K562 (cell line): ENCODE measurements at regions not wholly inside any gene's neighbourhood (a gene's known extent, or its start where the extent isn't known, plus 50 kb on each side); places are given as distances from the start of the nearest gene placed in this dataset.

Source experiments
- CTCF ChIP-seq, 3 experiments: IDR thresholded peaks in 2 of 3; conservative IDR thresholded peaks in 1 of 3; 2 replicates each; pipeline ENCODE4 v1.5.1; 2011 to 2012; ENCODE audit warnings: low read length in 3 of 3, mild to moderate bottlenecking in 3 of 3, control low read depth in 2 of 3, improper control_type of control experiment in 1 of 3, inconsistent platforms in 1 of 3, low read depth in 1 of 3, mixed read lengths in 1 of 3, moderate library complexity in 1 of 3; ENCODE audit not compliant: insufficient read depth in 2 of 3
- KLF13 ChIP-seq: fragments of 450-650 bp; IDR thresholded peaks from 2 replicates; pipeline ENCODE4 v1.6.1; 2016; ENCODE audit warnings: missing genetic modification characterization, low read depth, mild to moderate bottlenecking, missing compliant biosample characterization, moderate library complexity, borderline replicate concordance
- NFATC3 ChIP-seq: fragments of 450-650 bp; IDR thresholded peaks from 2 replicates; pipeline ENCODE4 v1.6.1; 2017; ENCODE audit warnings: mild to moderate bottlenecking
- TAL1 ChIP-seq: fragments of 450-650 bp; IDR thresholded peaks from 2 replicates; pipeline ENCODE4 v1.6.1; 2016; ENCODE audit warnings: mild to moderate bottlenecking
- ZNF354B ChIP-seq: fragments of 250-450 bp; sonication (Bioruptor Pico); IDR thresholded peaks from 2 replicates; pipeline ENCODE4 v1.4.0; 2020
- ZNF75A ChIP-seq: fragments of 450-650 bp; formaldehyde crosslinking; IDR thresholded peaks from 2 replicates; pipeline ENCODE4 v1.4.0; 2020; ENCODE audit warnings: mild to moderate bottlenecking

- TF ChIP-seq TAL1 (no peak), ZNF354B (CRISPR knock-in tag) (no peak), ZNF75A (CRISPR knock-in tag) (no peak), CTCF (IDR thresholded peaks at IDR 0.05 in 2 of 3, conservative IDR thresholded peaks at IDR 0.05 in 1 of 3; ENCODE audit: insufficient read depth in 2 of 3, low read depth in 1 of 3, low read length in 3 of 3) (no peak), NFATC3 (no peak), KLF13 (tag) (no peak)
These were observed 1871.5 kb downstream of the ARAP2 start for GRCh38 chr4:34372815-34373214.
